ENCODE measurements at regions not wholly inside any gene's neighbourhood (a gene's known extent, or its start where the extent isn't known, plus 50 kb on each side); places are given as distances from the start of the nearest gene placed in this dataset.

GRCh38 chr9:108441726-108442125, 414.1 kb downstream of the ACTL7B start:
- TF ChIP-seq RAD21 (IDR thresholded peaks at IDR 0.05) (no peak), GABPA (IDR thresholded peaks at IDR 0.05 in 1 of 2, conservative IDR thresholded peaks at IDR 0.05 in 1 of 2) (no peak), CTCF (IDR thresholded peaks at IDR 0.05; ENCODE audit: low read depth, low read length, missing input control) (no peak), YY1 (IDR thresholded peaks at IDR 0.05) (no peak), TAF1 (conservative IDR thresholded peaks at IDR 0.05) (no peak), FOXA1 (IDR thresholded peaks at IDR 0.05) (no peak), SP1 (IDR thresholded peaks at IDR 0.05) (no peak), JUND (IDR thresholded peaks at IDR 0.05) (no peak), ZBTB33 (IDR thresholded peaks at IDR 0.05) (no peak)
